Hindlimb muscle (tissue), 1 donor: ENCODE measurements at regions not wholly inside any gene's neighbourhood (a gene's known extent, or its start where the extent isn't known, plus 50 kb on each side); places are given as distances from the start of the nearest gene placed in this dataset.
"Not testable (repeated sequence)": the region's sequence is repeated elsewhere in the genome, so short reads cannot be mapped to it uniquely, and the experiment has no call there.

Experiments
- DNase-seq: peaks from one replicate; pipeline ENCODE4 v3.0.0-alpha.2; 2013

DNA sequence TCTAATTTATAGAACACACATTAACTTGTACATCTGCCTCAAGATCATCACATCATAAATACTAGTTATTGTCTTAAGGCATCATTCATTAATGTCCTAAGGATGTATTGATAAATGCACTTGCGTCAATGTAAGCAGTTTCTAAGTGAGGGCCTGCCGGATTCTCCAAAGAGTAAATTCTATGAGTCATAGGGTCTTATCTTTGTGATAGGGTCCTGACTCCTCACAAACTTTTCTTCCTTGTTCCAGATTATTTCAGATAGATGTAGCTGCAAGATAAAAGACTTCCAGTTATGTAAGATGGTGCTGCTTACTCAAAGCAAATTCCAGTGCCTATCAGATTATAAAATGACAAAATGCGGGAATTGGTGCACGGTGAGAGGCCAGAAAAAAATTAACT is 315.0 kb upstream of the SLC39A10 start:
- no peak for DNase-seq

- no peak for DNase-seq
Observed at GRCh38 chr2:195338856-195339255, 318.2 kb upstream of the SLC39A10 start.

- DNase-seq, result no peak
Observed at GRCh38 chr2:195337597-195337996, 319.4 kb upstream of the SLC39A10 start.

GRCh38 chr2:195333869-195334268 is 323.2 kb upstream of the SLC39A10 start:
- no peak for DNase-seq

- no peak for DNase-seq
Observed at GRCh38 chr2:195331966-195332365, 325.1 kb upstream of the SLC39A10 start.

DNA sequence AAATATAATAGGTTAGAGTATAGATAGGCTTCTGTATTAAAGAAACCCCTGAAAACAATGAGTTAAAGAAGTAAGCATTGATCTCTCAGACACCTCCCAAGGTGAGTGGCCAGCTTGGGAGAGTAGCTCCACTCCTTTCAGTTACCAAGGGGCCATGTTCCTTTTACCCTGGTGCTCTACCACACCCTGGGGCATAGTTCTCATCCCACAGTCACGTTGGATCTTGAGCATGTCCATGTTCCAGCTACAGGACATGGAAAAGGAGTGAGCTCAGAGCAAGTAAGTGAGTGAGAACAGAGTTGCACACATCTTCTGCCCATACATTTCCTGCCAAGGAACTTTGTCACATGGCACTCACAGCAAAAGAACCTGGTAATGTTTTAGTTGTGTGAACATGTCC is 325.9 kb upstream of the SLC39A10 start:
- no peak for DNase-seq

DNA sequence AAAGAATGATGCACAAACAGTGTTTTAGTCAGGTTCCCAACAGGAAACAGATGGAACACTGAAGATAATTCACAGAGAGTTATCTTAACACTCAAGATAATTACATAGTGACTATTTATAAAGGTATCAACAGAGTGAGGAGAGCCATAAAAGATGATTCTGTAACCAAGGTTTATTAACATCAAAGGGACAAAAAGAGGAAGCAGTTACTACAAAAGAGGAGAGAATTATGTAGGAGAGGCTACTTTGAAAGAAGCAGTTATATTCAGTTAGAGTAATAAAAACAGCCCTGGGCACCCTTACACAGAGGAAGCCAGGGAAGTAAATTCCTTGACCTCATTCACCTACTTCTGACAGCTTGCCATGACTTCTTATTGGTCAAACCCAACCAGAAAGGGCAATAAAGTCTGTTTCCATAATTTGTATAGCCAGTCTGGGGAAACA is 326.5 kb upstream of the SLC39A10 start:
- DNase-seq, result no peak

- not testable (repeated sequence) for DNase-seq
Observed at GRCh38 chr2:195329784-195330183, 327.2 kb upstream of the SLC39A10 start.

GRCh38 chr2:195326537-195326936 is 330.5 kb upstream of the SLC39A10 start:
- no peak for DNase-seq

DNA sequence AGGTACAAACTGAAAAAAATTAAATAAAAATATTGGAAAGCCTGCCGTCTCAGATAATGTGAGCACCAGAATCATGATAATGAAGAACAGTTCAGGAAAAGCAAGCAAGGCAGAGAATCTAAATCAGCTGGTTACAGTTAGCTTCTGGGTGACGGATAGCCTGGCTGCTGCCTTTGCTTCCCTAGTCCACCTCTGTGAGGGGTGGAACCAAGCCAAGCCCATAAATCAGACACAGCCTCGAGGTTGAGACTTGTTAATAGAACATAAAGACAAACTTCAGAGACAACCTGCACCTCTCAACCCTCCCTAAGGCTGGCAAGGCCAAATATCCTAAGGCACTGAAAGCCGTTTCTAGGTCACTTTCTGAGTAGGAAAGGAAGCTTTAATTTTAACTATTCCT is 334.7 kb upstream of the SLC39A10 start:
- DNase-seq, result no peak

DNA sequence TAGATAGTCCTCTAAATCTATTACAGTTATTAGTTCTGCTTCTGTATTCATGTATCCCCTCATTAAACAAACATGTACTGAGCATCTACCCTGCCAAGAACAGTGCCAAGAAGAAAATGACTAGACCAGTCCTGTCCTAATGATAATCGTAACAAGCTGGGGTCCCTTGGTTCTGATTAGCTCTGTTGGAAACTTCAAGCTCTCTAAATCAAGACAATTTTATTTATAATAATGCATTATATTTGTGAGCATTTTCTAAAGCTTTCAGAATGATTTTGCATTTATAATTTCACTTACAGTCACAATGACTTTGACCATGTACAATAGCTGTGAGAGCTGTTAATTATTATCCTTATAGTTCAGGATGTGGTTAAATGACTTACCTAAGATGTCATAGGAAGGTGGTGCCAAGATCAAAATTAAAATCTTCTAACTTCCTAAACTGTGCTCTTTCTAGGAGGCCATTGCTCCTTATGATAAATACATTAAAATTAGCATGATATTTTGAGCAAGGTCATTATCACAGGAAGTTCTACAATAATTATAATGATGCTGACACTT is 336.5 kb upstream of the SLC39A10 start:
- DNase-seq, result no peak

DNA sequence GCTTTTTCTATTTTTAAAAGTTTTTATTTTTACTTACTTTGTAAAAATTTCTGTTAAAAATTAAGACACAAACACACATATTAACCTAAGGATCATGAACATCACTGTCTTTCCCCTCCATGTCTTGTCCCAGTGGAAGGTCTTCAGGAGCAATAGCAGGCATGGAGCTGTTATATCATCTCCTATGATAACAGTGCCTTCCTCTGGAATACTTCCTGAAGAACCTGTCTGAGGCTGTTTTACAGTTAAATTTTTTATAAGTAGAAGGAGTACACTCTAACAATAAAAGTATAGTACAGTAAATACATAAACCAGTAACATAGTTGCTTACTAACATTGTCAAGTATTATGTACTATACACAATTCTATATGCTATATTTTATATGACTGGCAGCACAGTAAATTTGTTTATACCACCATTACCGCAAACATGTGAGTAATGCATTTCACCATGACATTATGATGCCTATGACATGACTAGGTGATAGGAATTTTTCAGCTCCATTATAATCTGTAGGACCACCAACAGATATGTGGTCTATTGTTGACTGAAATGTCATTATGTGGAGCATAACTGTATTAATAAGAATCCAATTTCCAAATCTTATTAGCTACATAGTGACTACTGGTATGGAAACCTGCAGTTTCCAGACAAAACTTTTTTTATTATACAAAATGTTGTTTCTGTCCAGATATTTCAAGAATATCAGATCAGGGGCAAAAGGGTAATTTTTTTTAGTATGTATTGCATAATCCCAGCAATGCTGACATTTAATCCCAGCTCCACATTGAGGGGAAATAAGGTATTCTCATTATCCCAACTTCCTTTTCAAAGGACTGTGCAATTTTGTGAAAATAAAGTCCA is 337.2 kb upstream of the SLC39A10 start:
- no peak for DNase-seq

GRCh38 chr2:195319112-195319460 is 337.9 kb upstream of the SLC39A10 start:
- no peak for DNase-seq

DNA sequence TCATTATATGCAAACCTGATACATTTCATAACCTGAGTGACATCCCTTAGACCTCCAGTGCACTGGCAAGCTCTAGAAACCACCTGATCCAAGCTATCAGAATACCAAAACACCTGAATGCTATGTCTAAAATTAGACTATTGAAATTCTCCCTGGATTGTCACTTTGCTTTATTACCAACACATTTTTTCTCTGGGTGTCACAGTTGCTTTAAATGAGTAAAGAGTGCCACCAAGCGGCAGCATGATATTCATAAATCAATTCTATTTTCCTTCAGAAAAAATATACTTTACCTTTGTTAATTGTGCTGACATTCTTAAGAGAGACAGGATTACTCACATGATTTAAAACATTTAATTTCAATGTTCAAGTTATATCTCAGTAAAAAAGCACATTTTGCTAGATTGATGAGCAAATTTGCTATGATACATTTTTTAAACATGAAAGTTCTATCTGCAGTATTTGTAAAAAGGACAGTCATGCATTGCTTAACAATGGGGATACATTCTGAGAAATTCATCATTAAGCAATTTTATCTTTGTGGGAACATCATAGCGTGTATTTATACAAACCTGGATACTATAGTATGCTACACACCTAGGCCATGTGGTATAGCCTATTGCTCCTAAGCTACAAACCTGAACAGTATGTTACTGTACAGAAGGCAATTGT is 338.4 kb upstream of the SLC39A10 start:
- DNase-seq, result peak; percentile 56

GRCh38 chr2:195317550-195317949 is 339.5 kb upstream of the SLC39A10 start:
- DNase-seq, result no peak

GRCh38 chr2:195316486-195316885 is 340.5 kb upstream of the SLC39A10 start:
- no peak for DNase-seq

DNA sequence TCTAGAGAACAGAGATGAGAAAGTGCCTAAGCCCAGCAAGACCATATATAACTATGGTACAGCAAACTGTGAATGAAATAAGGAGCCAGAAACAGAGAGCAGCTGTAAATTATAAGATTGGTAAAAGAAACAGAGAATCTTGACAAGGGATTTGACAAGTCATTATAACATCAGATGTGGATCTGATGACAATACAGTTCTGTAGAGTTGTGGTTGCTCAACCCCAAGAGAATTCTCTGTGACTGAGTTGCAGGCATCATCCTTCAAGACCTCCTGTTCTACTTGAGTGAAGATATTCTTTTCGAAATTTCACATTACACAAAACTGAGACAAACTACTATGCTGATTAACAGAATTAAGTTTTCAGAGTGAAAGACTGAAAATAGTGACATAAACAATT is 343.1 kb upstream of the SLC39A10 start:
- DNase-seq, result no peak

- DNase-seq, result no peak
Observed at GRCh38 chr2:195312662-195313061, 344.4 kb upstream of the SLC39A10 start.

GRCh38 chr2:195308163-195308562 is 348.9 kb upstream of the SLC39A10 start:
- no peak for DNase-seq

DNA sequence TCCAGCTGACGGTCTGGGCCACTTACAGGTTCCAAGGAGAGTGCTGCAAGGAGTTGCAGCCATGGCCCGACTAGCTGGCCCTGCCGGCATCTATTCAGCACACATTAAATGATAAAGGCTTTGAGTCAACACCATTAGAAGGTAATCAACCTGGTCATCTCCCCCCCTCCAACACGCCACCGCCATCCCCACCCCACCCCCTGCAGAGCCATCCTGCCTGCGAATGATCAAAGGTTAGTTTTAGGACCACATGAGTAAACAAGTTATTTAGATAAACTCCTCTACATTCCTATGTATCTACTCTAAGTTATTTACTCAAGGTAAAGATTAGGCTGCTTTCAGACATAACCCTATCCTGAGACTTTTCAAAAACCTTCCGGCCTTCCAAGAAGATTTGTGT is 349.3 kb upstream of the SLC39A10 start:
- DNase-seq, result no peak

DNA sequence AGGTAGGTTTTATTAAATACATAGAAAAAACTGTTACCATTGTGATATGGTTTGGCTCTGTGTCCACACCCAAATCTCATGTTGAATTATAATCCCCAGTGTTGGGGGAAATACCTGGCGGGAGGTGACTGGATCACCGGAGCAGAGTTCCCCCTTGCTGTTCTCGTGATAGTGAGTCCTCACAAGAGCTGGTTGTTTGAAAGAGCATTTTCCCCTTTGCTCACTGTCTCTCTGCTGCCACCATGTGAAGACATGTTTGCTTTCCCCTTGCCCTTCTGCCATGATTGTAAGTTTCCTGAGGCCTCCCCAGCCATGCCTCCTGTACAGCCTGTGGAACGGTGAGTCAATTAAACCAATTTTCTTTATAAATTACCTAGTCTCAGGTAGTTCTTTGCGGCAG is 352.7 kb upstream of the SLC39A10 start:
- no peak for DNase-seq

DNA sequence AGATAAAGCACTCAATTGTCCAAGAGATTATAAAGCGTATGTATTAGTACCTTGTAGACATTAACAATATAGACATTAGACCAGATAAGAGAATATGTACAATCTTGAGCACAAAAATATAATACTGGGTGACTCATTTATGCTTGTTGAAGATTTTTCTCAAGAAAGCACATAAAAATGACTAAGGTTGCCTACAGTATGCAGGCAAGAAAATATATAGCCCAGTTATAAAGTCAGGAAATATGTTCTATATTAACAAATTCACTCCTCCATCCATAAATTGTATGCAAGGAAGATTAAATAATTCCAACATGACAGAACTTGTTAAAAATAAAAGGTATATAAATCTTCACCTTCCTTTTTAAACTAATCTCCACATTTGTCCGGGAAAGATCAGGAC is 356.4 kb upstream of the SLC39A10 start:
- no peak for DNase-seq

GRCh38 chr2:195299600-195299999 is 357.4 kb upstream of the SLC39A10 start:
- no peak for DNase-seq

DNA sequence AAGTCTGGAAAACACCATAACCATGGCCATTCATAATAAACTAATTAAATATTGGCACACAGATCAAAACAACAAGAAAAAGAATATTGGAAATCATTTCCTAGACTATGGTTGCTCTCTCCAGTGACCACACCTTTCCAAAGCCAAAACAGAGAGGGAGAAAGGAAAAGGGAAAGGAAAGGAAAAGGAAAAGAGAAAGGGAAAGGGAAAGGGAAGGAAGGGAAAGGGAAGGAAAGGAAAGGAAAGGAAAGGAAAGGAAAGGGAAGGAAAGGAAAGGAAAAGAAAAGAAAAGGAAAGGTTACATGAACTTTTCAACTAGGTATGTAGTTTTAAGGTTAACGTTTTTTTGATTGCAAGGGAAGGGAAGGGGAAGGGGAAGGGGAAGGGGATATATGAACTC is 360.5 kb upstream of the SLC39A10 start:
- DNase-seq, result no peak
